ENCODE measurements at regions not wholly inside any gene's neighbourhood (a gene's known extent, or its start where the extent isn't known, plus 50 kb on each side); places are given as distances from the start of the nearest gene placed in this dataset.

- no peak for TF ChIP-seq CTCF (IDR thresholded peaks at IDR 0.05)
- no peak for TF ChIP-seq POLR2A (IDR thresholded peaks at IDR 0.05)
- intact Hi-C loops (cut with DNase I; ENCODE audit: low total_unique reads), result no loop called here
- 39 to 53% methylated on average over 2 of the region's 2 CpGs for WGBS, 2 donors
Observed at GRCh38 chr21:25464275-25464674, 143.0 kb downstream of the MRPL39 start.

DNA sequence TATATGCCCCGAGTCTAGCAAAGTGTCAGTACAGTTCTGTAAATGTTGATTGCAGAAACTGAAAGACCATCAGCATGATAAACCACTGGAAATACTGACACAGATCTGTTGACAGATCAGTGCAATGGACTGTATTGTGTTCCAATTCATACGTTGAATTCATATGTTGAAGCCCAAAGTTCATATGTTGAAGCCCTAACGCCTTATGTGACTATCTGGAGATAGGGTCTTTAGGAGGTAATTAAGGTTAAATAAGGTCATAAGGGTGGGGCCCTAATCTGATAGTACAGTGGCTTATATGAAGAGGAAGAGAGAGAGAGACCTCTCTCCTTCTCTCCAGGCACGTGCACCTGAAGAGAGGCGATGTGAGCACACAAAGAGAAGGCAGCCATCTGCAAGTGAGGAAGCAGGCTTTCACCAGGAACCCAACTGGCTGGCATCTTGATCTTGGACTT lies 144.7 kb downstream of the MRPL39 start:
- 68 to 84% methylated on average over 5 of the region's 5 CpGs for WGBS, 2 donors
- intact Hi-C loops (cut with DNase I; ENCODE audit: low total_unique reads), result no loop called here
- no peak overlapping the region for H3K4me3 ChIP-seq (ENCODE audit: low read depth, poor library complexity, severe bottlenecking)
- no peak for TF ChIP-seq POLR2A (IDR thresholded peaks at IDR 0.05)
- TF ChIP-seq CTCF (IDR thresholded peaks at IDR 0.05), result no peak
- no peak for DNase-seq (ENCODE audit: low spot score in 2 of 2)

More at GRCh38 chr21:25464275-25464674, 143.0 kb downstream of the MRPL39 start:
- no peak for DNase-seq (ENCODE audit: low spot score in 2 of 2)
- no peak overlapping the region for H3K4me3 ChIP-seq (ENCODE audit: low read depth, poor library complexity, severe bottlenecking)

- WGBS, 2 donors, result 24 to 68% methylated on average over 1 of the region's 1 CpG
- intact Hi-C loops (cut with DNase I; ENCODE audit: low total_unique reads), result no loop called here
- no peak for DNase-seq (ENCODE audit: low spot score in 2 of 2)
- no peak overlapping the region for H3K4me3 ChIP-seq (ENCODE audit: low read depth, poor library complexity, severe bottlenecking)
- no peak for TF ChIP-seq POLR2A (IDR thresholded peaks at IDR 0.05)
- TF ChIP-seq CTCF (IDR thresholded peaks at IDR 0.05), result no peak
Observed at GRCh38 chr21:25461725-25462124, 145.6 kb downstream of the MRPL39 start.

- WGBS, 2 donors, result 80 to 89% methylated on average over 1 of the region's 1 CpG
- no peak for DNase-seq (ENCODE audit: low spot score in 2 of 2)
- no peak for TF ChIP-seq CTCF (IDR thresholded peaks at IDR 0.05)
- TF ChIP-seq POLR2A (IDR thresholded peaks at IDR 0.05), result no peak
Observed at GRCh38 chr21:25459993-25460392, 147.3 kb downstream of the MRPL39 start.

DNA sequence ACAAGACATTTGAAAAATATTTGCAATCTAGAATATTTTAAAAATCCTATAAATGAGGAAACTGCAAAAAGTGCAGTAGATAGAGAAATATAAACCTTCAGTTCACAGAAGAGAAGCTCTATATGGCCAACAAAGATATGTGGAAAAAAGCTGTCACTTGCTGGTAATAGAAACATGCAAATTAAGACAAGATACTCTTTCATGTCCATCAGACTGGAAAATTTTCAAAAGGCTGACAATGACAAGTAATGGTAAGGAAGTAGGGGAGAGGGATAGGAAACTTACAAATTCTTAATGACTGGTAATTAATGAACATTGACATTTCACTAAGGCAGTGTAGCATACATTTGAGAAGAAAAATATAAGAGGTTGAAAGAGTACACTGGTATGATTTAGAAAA lies 147.9 kb downstream of the MRPL39 start:
- H3K4me3 ChIP-seq (ENCODE audit: low read depth, poor library complexity, severe bottlenecking), result no peak overlapping the region
- intact Hi-C loops (cut with DNase I; ENCODE audit: low total_unique reads), result no loop called here
- no peak for TF ChIP-seq CTCF (IDR thresholded peaks at IDR 0.05)
- TF ChIP-seq POLR2A (IDR thresholded peaks at IDR 0.05), result no peak
- DNase-seq (ENCODE audit: low spot score in 2 of 2), result no peak

More at GRCh38 chr21:25459993-25460392, 147.3 kb downstream of the MRPL39 start:
- H3K4me3 ChIP-seq (ENCODE audit: low read depth, poor library complexity, severe bottlenecking), result no peak overlapping the region
- intact Hi-C loops (cut with DNase I; ENCODE audit: low total_unique reads), result no loop called here

GRCh38 chr21:25458484-25458883 lies 148.8 kb downstream of the MRPL39 start:
- H3K4me3 ChIP-seq (ENCODE audit: low read depth, poor library complexity, severe bottlenecking), result no peak overlapping the region
- TF ChIP-seq CTCF (IDR thresholded peaks at IDR 0.05) (no peak), POLR2A (IDR thresholded peaks at IDR 0.05) (no peak)
- DNase-seq (ENCODE audit: low spot score in 2 of 2), result no peak
- intact Hi-C loops (cut with DNase I; ENCODE audit: low total_unique reads), result no loop called here
- WGBS, 2 donors, result 83 to 100% methylated on average over 1 of the region's 1 CpG

All from lower leg skin (tissue), 4 donors.